ENCODE measurements at regions not wholly inside any gene's neighbourhood (a gene's known extent, or its start where the extent isn't known, plus 50 kb on each side); places are given as distances from the start of the nearest gene placed in this dataset.

- intact Hi-C loops (cut with DNase I) = no loop called here
- no peak overlapping the region for H3K9ac ChIP-seq (ENCODE audit: low read length in 3 of 3)
- no peaks in the 10 kb centered on the region for H3K27me3 ChIP-seq (ENCODE audit: control insufficient read depth, insufficient read depth, low read length)
- no peak for TF ChIP-seq CTCF (IDR thresholded peaks at IDR 0.05; ENCODE audit: borderline replicate concordance, extremely low read depth, insufficient read depth)
- peaks cover 0 to 2% (median 0%) of the 10 kb centered on the region in 3 donors for H3K4me1 ChIP-seq (ENCODE audit: control insufficient read depth in 2 of 3, insufficient read depth in 2 of 3, low read depth in 1 of 3, low read length in 3 of 3)
- H3K27ac ChIP-seq (ENCODE audit: low read depth in 2 of 2, low read length in 2 of 2) = no peak overlapping the region
- DNase-seq = no peak
- H3K4me3 ChIP-seq (ENCODE audit: low read length in 3 of 3) = no peak overlapping the region
- no peaks in the 10 kb centered on the region for H3K9me3 ChIP-seq (ENCODE audit: control insufficient read depth in 2 of 3, insufficient read depth in 1 of 3, low read length in 3 of 3)
- no peaks in the 10 kb centered on the region for H3K36me3 ChIP-seq (ENCODE audit: control insufficient read depth in 2 of 3, insufficient read depth in 3 of 3, low read length in 3 of 3)
- no peak for FAIRE-seq
Measured at GRCh38 chr10:10910634-10911033, 107.0 kb upstream of the CELF2 start.

GRCh38 chr10:10911035-10911434 is 106.6 kb upstream of the CELF2 start:
- H3K4me1 ChIP-seq (ENCODE audit: control insufficient read depth in 2 of 3, insufficient read depth in 2 of 3, low read depth in 1 of 3, low read length in 3 of 3) = peaks cover 0 to 2% (median 0%) of the 10 kb centered on the region in 3 donors
- H3K27ac ChIP-seq (ENCODE audit: low read depth in 2 of 2, low read length in 2 of 2) = no peak overlapping the region
- no peaks in the 10 kb centered on the region for H3K27me3 ChIP-seq (ENCODE audit: control insufficient read depth, insufficient read depth, low read length)
- TF ChIP-seq CTCF (IDR thresholded peaks at IDR 0.05; ENCODE audit: borderline replicate concordance, extremely low read depth, insufficient read depth) = no peak
- H3K36me3 ChIP-seq (ENCODE audit: control insufficient read depth in 2 of 3, insufficient read depth in 3 of 3, low read length in 3 of 3) = no peaks in the 10 kb centered on the region
- peak overlapping the region in 1 of 3 donors; percentile 40 for H3K4me3 ChIP-seq (ENCODE audit: low read length in 3 of 3)
- no peak for FAIRE-seq
- H3K9me3 ChIP-seq (ENCODE audit: control insufficient read depth in 2 of 3, insufficient read depth in 1 of 3, low read length in 3 of 3) = no peaks in the 10 kb centered on the region
- DNase-seq = no peak
- intact Hi-C loops (cut with DNase I) = no loop called here
- H3K9ac ChIP-seq (ENCODE audit: low read length in 3 of 3) = no peak overlapping the region

GRCh38 chr10:10911471-10911921 is 106.2 kb upstream of the CELF2 start:
- H3K4me1 ChIP-seq (ENCODE audit: control insufficient read depth in 2 of 3, insufficient read depth in 2 of 3, low read depth in 1 of 3, low read length in 3 of 3) = peaks cover 0 to 2% (median 0%) of the 10 kb centered on the region in 3 donors
- H3K9ac ChIP-seq (ENCODE audit: low read length in 3 of 3) = no peak overlapping the region
- intact Hi-C loops (cut with DNase I) = no loop called here
- no peaks in the 10 kb centered on the region for H3K36me3 ChIP-seq (ENCODE audit: control insufficient read depth in 2 of 3, insufficient read depth in 3 of 3, low read length in 3 of 3)
- peak overlapping the region in 2 of 3 donors; percentile 25 to 40 for H3K4me3 ChIP-seq (ENCODE audit: low read length in 3 of 3)
- FAIRE-seq (no peak), DNase-seq (peak; percentile 80 to 89 (median 84))
- H3K9me3 ChIP-seq (ENCODE audit: control insufficient read depth in 2 of 3, insufficient read depth in 1 of 3, low read length in 3 of 3) = no peaks in the 10 kb centered on the region
- no peak for TF ChIP-seq CTCF (IDR thresholded peaks at IDR 0.05; ENCODE audit: borderline replicate concordance, extremely low read depth, insufficient read depth)
- no peak overlapping the region for H3K27ac ChIP-seq (ENCODE audit: low read depth in 2 of 2, low read length in 2 of 2)
- H3K27me3 ChIP-seq (ENCODE audit: control insufficient read depth, insufficient read depth, low read length) = no peaks in the 10 kb centered on the region

DNA sequence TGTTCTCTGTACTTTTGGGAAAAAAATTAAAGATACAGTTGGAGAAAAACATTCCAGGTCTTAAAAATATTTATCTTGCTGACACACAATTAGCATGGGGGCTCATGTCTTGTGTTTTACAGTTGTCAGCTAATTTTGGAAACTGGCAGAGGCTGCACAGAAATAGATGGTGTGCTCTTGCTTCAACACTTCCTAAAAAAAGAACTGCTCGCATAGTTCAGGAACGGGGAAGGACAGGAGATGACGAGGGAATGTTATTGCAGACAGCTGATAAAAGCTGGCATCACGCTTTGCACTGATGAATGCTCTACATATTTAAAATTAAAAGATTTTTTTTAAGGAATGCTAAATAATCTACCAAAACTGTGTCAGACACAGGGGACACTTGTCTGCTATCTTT is 103.5 kb upstream of the CELF2 start:
- intact Hi-C loops (cut with DNase I) = no loop called here
- no peak overlapping the region for H3K9ac ChIP-seq (ENCODE audit: low read length in 3 of 3)
- H3K27me3 ChIP-seq (ENCODE audit: control insufficient read depth, insufficient read depth, low read length) = no peaks in the 10 kb centered on the region
- H3K4me1 ChIP-seq (ENCODE audit: control insufficient read depth in 2 of 3, insufficient read depth in 2 of 3, low read depth in 1 of 3, low read length in 3 of 3) = peaks cover 0 to 2% (median 0%) of the 10 kb centered on the region in 3 donors
- no peaks in the 10 kb centered on the region for H3K9me3 ChIP-seq (ENCODE audit: control insufficient read depth in 2 of 3, insufficient read depth in 1 of 3, low read length in 3 of 3)
- no peak overlapping the region for H3K4me3 ChIP-seq (ENCODE audit: low read length in 3 of 3)
- TF ChIP-seq CTCF (IDR thresholded peaks at IDR 0.05; ENCODE audit: borderline replicate concordance, extremely low read depth, insufficient read depth) = no peak
- no peak overlapping the region for H3K27ac ChIP-seq (ENCODE audit: low read depth in 2 of 2, low read length in 2 of 2)
- FAIRE-seq (no peak), DNase-seq (peak in 1 of 5 donors; percentile 14)
- no peaks in the 10 kb centered on the region for H3K36me3 ChIP-seq (ENCODE audit: control insufficient read depth in 2 of 3, insufficient read depth in 3 of 3, low read length in 3 of 3)

All from kidney (tissue), 13 donors.